ENCODE measurements at regions not wholly inside any gene's neighbourhood (a gene's known extent, or its start where the extent isn't known, plus 50 kb on each side); places are given as distances from the start of the nearest gene placed in this dataset.

DNA sequence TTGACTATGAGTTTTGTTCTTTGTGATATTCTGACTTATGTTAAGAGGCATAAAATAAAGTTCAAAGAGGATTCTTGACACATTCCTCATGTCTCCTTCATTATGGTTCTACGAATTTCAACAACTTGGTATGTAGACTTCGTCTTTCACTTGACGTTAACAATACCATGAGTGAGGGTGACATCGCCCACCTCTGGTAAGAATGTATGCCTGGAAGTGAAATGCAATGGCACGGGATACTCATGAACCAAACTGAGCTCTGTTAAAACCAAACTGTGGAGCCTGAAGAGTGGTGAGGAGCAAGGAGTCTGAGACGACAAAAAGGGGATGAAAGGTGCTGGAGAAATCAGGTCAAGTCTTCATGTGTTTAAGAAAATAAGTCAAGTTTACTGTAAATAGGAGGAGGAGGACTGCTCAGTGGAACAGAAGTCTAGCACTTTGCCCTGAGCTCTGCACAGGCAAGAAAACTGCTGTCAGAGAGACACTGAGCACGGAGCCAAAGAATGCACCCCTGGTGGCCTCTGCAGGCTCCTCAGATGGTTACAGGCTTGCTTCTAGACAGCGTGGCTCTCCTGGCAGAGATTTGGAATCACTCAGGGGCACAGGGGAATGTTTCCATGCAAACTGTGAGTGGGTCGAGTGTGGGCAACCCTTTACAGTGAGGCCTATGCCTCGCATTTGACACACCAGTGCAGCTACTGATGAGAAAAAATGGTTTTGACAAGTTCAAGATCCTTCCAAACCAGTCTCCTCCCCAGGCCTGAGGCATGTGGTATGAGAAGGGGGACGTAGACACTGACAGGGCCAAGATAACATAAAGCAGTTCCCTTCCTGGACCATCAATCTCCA, 470.1 kb downstream of the IRX1 start:
- DNase-seq (ENCODE audit: low spot score): no peak

DNA sequence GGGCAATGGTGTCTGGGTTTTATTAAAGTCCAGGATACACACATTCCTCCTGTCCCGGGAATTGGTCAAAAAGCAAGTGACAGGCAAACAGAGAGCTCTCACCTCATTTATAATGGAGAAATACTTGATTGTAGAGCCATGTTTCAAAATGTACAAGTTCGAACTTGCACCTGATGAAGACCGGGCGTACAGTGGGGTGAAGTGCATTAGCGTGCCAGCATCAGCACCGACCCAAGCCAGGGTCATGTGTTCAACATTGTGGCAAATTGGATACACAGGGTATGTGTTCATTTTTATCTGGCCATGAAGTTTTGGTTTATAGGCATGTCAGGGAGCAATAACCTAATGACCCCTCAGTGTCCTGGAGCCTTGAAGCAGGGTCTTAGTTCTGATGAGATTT, 472.5 kb downstream of the IRX1 start:
- DNase-seq (ENCODE audit: low spot score): no peak

- DNase-seq (ENCODE audit: low spot score): no peak
These were observed 482.9 kb downstream of the IRX1 start for GRCh38 chr5:4078544-4078943.

DNA sequence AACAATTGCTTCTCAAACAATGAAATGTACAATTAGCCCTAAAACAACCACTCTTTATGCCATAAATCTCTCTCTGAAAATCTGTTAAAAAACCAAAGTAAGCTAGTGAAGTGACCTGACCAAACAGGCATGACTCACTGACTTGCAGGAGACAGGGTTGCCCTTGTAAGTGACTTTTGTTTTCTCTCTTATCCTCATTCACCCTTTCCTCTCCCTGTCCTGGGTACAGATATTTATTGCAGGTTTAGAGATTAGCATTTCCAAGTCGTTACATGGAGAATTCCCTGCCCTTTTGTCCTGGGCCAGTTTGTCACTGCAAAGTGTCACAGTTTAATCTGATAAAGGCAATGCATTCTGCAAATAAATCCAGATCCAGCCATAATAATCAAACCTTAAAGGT, 484.2 kb downstream of the IRX1 start:
- no peak for DNase-seq (ENCODE audit: low spot score)

GRCh38 chr5:4080370-4080769, 484.7 kb downstream of the IRX1 start:
- DNase-seq (ENCODE audit: low spot score): no peak

DNA sequence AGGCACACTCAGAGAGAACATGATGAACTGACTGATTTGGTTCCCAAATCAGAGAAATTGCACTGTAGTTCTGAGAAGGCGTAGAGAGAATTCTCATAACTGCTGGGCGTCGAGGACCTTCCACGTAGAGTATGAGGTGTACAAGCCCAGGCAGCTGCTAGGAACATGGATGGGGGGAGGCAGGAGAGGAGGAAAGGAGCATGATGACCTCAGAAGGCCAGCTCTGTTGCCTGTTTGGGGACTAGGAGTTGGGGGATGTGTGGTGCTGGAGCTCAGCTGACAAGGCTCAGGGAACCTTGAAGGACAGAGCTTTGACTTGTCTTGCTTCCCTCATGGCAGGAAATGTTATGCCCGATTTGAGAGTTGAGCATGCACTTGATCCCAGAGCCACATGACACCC, 485.4 kb downstream of the IRX1 start:
- no peak for DNase-seq (ENCODE audit: low spot score)

- no peak for DNase-seq (ENCODE audit: low spot score)
These were observed 485.8 kb downstream of the IRX1 start for GRCh38 chr5:4081466-4081865.

DNA sequence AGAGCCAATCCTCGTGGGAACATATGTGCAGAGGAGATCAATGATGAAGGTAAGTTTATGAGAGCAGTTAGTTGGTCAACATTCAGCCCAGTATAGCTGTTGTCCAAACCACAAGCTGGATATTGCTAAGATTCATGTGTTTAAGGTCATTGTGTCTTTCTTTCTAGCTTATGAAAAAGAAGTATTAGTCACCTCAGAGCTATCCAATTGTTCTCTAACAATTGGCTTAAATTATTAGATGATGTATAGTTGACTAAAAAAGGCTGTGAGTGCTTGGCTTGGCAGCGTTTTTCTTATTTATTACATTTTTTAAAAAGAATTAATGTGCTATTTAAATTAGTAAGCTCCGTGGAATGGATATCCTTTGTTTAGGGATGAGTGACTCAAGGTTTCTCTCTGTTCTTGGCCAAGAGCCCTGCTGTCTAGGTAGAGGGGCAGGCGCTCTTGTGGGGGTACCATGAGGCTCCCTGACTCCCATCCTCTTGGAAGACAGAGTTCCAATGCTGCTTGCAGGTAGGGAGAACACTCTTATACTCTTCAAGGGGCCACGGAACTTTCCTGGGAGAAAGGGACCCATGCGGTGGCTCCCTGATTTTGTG, 487.4 kb downstream of the IRX1 start:
- no peak for DNase-seq (ENCODE audit: low spot score)

DNA sequence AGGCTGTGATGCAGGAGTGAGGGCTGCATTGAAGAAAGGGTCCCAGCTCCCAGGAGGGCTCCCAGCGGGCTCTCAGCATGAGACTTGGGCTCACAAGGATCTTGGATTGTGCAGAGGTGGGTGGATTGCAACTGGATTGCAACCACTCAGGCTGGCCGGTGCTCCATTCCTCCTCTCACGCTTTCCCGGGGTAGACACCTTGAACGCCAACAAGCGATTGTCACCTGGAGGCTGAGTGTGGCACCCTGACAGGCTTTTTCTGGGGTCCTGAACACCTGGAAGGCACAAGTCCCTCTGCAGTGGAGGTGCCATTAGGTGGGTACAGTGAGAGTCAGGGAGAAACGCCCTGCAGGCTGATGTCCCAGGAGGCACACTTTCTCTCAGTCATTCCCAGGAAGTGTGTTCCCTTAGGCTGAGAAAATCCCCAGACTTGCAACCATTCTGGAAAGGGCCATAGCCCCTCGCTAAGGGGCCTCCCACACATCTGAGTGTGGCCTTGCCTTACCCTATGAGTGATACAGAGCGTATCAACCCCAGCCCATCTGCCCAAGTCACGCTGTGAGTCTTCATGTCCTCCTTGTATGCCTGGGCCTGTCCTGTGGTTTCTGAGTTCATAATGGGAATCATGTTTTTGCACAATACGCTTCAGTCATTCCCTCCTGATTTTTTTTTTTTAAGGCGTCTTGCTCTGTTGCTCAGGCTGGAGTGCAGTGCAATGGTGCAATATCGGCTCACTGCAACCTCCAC, 488.1 kb downstream of the IRX1 start:
- no peak for DNase-seq (ENCODE audit: low spot score)

- no peak for DNase-seq (ENCODE audit: low spot score)
These were observed 490.4 kb downstream of the IRX1 start for GRCh38 chr5:4086081-4086480.

DNA sequence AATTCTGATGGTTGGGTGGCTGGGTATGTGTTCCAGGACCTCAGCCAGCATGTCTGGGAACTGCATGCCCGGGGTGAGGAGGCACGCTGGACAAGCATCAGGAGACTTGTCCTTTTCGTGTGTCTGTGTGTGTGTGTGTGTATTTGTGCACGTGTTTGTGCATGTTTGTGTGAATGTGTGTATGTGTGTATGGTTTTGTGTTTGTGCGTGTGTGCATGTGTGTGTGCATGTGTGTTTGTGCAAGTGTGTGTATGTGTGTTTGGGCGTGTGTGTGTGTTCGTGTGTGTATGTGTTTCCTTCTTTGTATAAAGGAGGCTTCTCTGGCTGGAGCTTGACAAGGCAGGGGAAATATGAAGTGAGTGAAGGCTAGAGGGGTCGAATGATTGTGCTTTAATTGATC, 491.5 kb downstream of the IRX1 start:
- DNase-seq (ENCODE audit: low spot score): no peak

- no peak for DNase-seq (ENCODE audit: low spot score)
These were observed 493.5 kb downstream of the IRX1 start for GRCh38 chr5:4089087-4089486.

- no peak for DNase-seq (ENCODE audit: low spot score)
These were observed 497.6 kb downstream of the IRX1 start for GRCh38 chr5:4093236-4093635.

GRCh38 chr5:4093970-4094369, 498.3 kb downstream of the IRX1 start:
- no peak for DNase-seq (ENCODE audit: low spot score)

DNA sequence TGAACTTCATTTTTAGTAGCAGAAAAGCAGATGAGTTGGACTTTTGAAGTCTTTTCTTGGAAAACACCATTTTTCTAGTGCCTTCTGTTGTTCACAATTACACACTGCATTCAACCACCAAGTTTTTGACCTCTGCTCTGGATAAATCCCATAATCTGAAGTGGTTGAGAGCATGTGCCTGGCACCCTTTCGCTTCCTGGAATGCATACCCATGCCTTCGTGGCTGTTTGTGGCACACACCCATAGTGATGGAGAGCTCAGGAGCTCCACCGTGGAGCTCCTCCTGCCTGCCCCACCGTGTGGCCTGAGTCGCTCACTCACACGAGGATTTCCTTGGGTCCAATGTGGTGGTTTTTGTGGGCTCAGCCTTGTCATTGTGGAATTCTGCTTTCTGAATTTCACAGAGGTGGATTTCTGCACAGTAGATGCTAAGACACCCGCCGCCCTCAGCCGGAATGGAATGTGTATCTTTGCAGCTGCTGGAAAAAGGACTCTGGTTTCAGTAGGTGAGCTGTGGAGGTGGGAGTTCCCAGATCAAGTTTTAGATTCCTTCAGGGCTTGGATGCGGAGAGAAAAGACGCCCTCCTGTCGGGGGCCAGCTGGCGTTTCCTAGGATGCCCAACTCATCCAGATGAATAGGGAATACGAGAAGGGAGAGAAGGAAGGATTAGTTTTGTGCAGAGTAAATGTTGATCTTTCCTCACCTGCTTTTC, 500.4 kb downstream of the IRX1 start:
- no peak for DNase-seq (ENCODE audit: low spot score)

GRCh38 chr5:4097199-4097598, 501.6 kb downstream of the IRX1 start:
- DNase-seq (ENCODE audit: low spot score): no peak

GRCh38 chr5:4098226-4098625, 502.6 kb downstream of the IRX1 start:
- DNase-seq (ENCODE audit: low spot score): no peak

DNA sequence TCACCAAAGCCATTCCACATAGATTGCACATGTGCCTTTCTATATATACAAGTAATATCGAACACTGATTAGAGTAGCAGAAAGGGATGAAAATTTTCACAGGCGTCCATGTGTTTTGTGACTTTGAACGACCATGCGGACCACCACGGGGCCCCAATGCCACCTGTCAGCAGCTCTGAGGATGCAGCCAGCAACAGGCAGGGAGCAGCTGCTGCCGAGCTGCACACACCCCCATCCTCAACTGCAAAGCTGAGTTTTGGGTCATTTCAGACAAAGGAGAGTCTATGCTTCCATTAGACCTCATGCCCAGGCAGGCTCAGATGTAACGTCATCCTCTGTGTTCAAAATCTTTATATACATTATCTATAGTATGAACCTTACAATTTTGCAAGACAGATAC, 503.8 kb downstream of the IRX1 start:
- no peak for DNase-seq (ENCODE audit: low spot score)

- DNase-seq (ENCODE audit: low spot score): no peak
These were observed 505.1 kb downstream of the IRX1 start for GRCh38 chr5:4100739-4101138.

- no peak for DNase-seq (ENCODE audit: low spot score)
These were observed 505.6 kb downstream of the IRX1 start for GRCh38 chr5:4101189-4101588.

GRCh38 chr5:4104831-4105597, 509.4 kb downstream of the IRX1 start:
- DNase-seq (ENCODE audit: low spot score): no peak
